Ishikawa (cell line): ENCODE measurements at regions not wholly inside any gene's neighbourhood (a gene's known extent, or its start where the extent isn't known, plus 50 kb on each side); places are given as distances from the start of the nearest gene placed in this dataset.
A peak's percentile ranks its signal among the peaks of the same experiment; 100 is the strongest.

ENCODE experiments used
- CREB1 ChIP-seq: IDR thresholded peaks from 2 replicates; pipeline ENCODE4 v1.6.1; 2012; ENCODE audit warnings: low read depth
- EP300 ChIP-seq: IDR thresholded peaks from 2 replicates; pipeline ENCODE4 v1.6.1; 2012; ENCODE audit warnings: borderline replicate concordance
- MAX ChIP-seq: IDR thresholded peaks from 2 replicates; pipeline ENCODE4 v1.6.1; 2012
- NFIC ChIP-seq: IDR thresholded peaks from 2 replicates; pipeline ENCODE4 v1.6.1; 2012
- RAD21 ChIP-seq: IDR thresholded peaks from 2 replicates; pipeline ENCODE4 v1.6.1; 2012; ENCODE audit warnings: low read depth
- REST ChIP-seq: IDR thresholded peaks from 2 replicates; pipeline ENCODE4 v1.6.1; 2012; ENCODE audit warnings: low read depth, mild to moderate bottlenecking
- TCF12 ChIP-seq: IDR thresholded peaks from 2 replicates; pipeline ENCODE4 v1.6.1; 2012; ENCODE audit warnings: low read depth
- TEAD4 ChIP-seq: IDR thresholded peaks from 2 replicates; pipeline ENCODE4 v1.6.1; 2012
- USF1 ChIP-seq: IDR thresholded peaks from 2 replicates; pipeline ENCODE4 v1.6.1; 2012
- ZBTB7A ChIP-seq: IDR thresholded peaks from 2 replicates; pipeline ENCODE4 v1.6.1; 2012; ENCODE audit warnings: low read depth

- TF ChIP-seq REST, result no peak
- TF ChIP-seq EP300, result no peak
- no peak for TF ChIP-seq TEAD4
- TF ChIP-seq NFIC, result no peak
- TF ChIP-seq RAD21, result peak; percentile 99
- TF ChIP-seq CREB1, result no peak
- TF ChIP-seq MAX, result no peak
- TF ChIP-seq TCF12, result no peak; the same call in 1 of the 2 replicates
- TF ChIP-seq USF1, result no peak
- no peak for TF ChIP-seq ZBTB7A
These were observed 51.2 kb upstream of the TESK1 start for GRCh38 chr9:35553670-35554543.
